GM20000 (cell line): ENCODE measurements at regions not wholly inside any gene's neighbourhood (a gene's known extent, or its start where the extent isn't known, plus 50 kb on each side); places are given as distances from the start of the nearest gene placed in this dataset.

ENCODE experiments used
- DNase-seq: peaks from one replicate; pipeline ENCODE4 v3.0.0; 2012; ENCODE audit warnings: low spot score
- CTCF ChIP-seq: IDR thresholded peaks from 2 replicates; pipeline ENCODE4 v1.5.1; 2012; ENCODE audit warnings: mild to moderate bottlenecking, control low read depth; ENCODE audit errors: extremely low read depth, missing control alignments

GRCh38 chr1:67566803-67567377 lies 118.1 kb upstream of the GADD45A start:
- no peak for DNase-seq
- TF ChIP-seq CTCF = no peak

GRCh38 chr1:67570486-67571143 lies 114.4 kb upstream of the GADD45A start:
- no peak for TF ChIP-seq CTCF

GRCh38 chr1:67571406-67571805 lies 113.6 kb upstream of the GADD45A start:
- TF ChIP-seq CTCF = no peak
- no peak for DNase-seq

More at GRCh38 chr1:67570486-67571143, 114.4 kb upstream of the GADD45A start:
- DNase-seq = no peak

GRCh38 chr1:67571901-67572593 lies 113.0 kb upstream of the GADD45A start:
- no peak for TF ChIP-seq CTCF
- DNase-seq = no peak

GRCh38 chr1:67572594-67573221 lies 112.3 kb upstream of the GADD45A start:
- DNase-seq = no peak
- no peak for TF ChIP-seq CTCF

GRCh38 chr1:67573311-67573872 lies 111.6 kb upstream of the GADD45A start:
- DNase-seq = no peak

More at GRCh38 chr1:67573311-67573872, 111.6 kb upstream of the GADD45A start:
- no peak for TF ChIP-seq CTCF
